Neural progenitor cell (in vitro differentiated cells): ENCODE measurements at regions not wholly inside any gene's neighbourhood (a gene's known extent, or its start where the extent isn't known, plus 50 kb on each side); places are given as distances from the start of the nearest gene placed in this dataset.

Experiments used
- EZH2 ChIP-seq: fragments of 200-600 bp; sonication (generic); IDR thresholded peaks from 2 replicates; pipeline ENCODE4 v1.6.1; 2017; ENCODE audit warnings: antibody characterized with exemption, mild to moderate bottlenecking, moderate library complexity
- EZH2phosphoT487 ChIP-seq: fragments of 200-600 bp; sonication (generic); IDR thresholded peaks from 2 replicates; pipeline ENCODE4 v1.6.1; 2017; ENCODE audit warnings: antibody characterized with exemption
- TF ChIP-seq, protein P1 (sequence below): fragments of 200-600 bp; sonication (generic); IDR thresholded peaks from 2 replicates; pipeline ENCODE4 v1.5.1; 2017; ENCODE audit warnings: antibody characterized with exemption, mild to moderate bottlenecking

DNA sequence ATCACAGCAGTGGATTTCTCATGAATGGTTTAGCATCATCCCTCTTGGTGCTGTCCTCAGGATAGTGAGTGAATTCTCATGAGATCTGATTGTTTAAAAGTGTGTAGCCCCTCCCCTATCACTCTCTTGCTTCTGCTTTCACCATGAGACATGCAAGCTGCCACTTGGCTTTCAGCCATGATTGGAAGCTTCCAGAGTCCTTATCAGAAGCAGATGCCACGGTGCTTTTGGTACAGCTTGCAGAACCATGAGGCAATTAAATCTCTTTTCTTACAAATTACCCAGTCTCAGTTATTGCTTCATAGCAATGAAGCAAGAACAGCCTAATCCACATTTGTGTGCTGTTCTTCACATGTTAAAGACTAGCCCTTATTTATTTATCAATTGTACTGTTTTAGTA lies 495.2 kb upstream of the EPHA6 start:
- TF ChIP-seq, protein P1, sequence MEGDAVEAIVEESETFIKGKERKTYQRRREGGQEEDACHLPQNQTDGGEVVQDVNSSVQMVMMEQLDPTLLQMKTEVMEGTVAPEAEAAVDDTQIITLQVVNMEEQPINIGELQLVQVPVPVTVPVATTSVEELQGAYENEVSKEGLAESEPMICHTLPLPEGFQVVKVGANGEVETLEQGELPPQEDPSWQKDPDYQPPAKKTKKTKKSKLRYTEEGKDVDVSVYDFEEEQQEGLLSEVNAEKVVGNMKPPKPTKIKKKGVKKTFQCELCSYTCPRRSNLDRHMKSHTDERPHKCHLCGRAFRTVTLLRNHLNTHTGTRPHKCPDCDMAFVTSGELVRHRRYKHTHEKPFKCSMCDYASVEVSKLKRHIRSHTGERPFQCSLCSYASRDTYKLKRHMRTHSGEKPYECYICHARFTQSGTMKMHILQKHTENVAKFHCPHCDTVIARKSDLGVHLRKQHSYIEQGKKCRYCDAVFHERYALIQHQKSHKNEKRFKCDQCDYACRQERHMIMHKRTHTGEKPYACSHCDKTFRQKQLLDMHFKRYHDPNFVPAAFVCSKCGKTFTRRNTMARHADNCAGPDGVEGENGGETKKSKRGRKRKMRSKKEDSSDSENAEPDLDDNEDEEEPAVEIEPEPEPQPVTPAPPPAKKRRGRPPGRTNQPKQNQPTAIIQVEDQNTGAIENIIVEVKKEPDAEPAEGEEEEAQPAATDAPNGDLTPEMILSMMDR = no peak
- TF ChIP-seq EZH2 (no peak), EZH2phosphoT487 (no peak)
